ENCODE measurements at regions not wholly inside any gene's neighbourhood (a gene's known extent, or its start where the extent isn't known, plus 50 kb on each side); places are given as distances from the start of the nearest gene placed in this dataset.

DNA sequence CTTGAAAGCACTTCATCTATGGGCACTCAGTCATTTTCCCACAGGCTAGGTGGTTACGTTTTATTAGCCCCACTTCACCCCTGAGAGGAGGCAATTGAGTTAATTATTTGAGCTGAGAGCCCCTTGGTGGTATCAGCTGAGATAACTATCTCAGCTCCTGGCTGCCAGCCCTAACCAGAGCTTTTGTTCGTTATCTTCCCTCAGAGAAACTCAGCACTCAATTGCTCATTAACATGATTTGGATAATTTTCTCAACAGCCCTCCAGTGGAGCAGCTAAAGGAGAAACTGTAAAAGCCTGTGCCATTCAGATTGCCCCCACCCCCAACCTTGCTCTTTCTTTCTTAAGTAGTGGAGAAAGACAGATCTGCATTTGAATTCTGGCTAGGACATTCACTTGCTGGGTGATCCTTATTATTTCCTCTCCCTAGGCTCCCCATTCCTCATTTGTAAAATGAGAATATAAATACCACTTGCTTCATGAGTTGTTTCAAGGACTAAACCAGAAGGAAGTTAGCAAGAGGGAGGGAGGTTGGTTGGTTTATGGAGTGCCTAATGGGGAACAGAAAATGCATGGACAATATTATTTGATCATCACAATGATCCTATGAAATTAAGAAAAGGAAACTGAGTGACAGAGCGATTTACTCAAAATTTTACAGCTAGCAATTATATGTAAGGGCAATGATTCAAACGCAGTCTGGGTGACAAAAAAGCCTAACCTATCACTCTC lies 218.7 kb upstream of the FGGY start:
- TF ChIP-seq, protein P1, sequence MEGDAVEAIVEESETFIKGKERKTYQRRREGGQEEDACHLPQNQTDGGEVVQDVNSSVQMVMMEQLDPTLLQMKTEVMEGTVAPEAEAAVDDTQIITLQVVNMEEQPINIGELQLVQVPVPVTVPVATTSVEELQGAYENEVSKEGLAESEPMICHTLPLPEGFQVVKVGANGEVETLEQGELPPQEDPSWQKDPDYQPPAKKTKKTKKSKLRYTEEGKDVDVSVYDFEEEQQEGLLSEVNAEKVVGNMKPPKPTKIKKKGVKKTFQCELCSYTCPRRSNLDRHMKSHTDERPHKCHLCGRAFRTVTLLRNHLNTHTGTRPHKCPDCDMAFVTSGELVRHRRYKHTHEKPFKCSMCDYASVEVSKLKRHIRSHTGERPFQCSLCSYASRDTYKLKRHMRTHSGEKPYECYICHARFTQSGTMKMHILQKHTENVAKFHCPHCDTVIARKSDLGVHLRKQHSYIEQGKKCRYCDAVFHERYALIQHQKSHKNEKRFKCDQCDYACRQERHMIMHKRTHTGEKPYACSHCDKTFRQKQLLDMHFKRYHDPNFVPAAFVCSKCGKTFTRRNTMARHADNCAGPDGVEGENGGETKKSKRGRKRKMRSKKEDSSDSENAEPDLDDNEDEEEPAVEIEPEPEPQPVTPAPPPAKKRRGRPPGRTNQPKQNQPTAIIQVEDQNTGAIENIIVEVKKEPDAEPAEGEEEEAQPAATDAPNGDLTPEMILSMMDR (IDR thresholded peaks at IDR 0.05; ENCODE audit: unreplicated experiment): no peak
- Mint-ChIP-seq H3K36me3 (ENCODE audit: insufficient read depth, unreplicated experiment) (no peaks in the 10 kb centered on the region), H3K27me3 (ENCODE audit: insufficient read depth, unreplicated experiment) (no peaks in the 10 kb centered on the region), H3K4me1 (ENCODE audit: insufficient read depth, unreplicated experiment) (peaks cover 11% of the 10 kb centered on the region), H3K9me3 (ENCODE audit: unreplicated experiment) (no peaks in the 10 kb centered on the region), H3K27ac (ENCODE audit: low read depth, unreplicated experiment) (no peak overlapping the region), H3K4me3 (ENCODE audit: unreplicated experiment) (no peak overlapping the region)
- BruUV-seq (replicated peaks): no TSS peak
- ChIA-PET POLR2A (interaction anchor here (0.6 to 0.7 kb wide), 3 partner anchors 19 to 29 kb away, joined by 3 read pairs; no protein-coding TSS in a partner anchor), CTCF (interaction anchor here (0.5 to 2.0 kb wide), 5 partner anchors 13 to 621 kb away, joined by 3 to 7 read pairs (median 3); no protein-coding TSS in a partner anchor)
- intact Hi-C loops (cut with micrococcal nuclease): loop anchor here (10.0 kb wide), 2 partner anchors 143 to 217 kb away; partner anchors contain the start of gene FGGY
- no peak for DNase-seq (ENCODE audit: unreplicated experiment)

DNA sequence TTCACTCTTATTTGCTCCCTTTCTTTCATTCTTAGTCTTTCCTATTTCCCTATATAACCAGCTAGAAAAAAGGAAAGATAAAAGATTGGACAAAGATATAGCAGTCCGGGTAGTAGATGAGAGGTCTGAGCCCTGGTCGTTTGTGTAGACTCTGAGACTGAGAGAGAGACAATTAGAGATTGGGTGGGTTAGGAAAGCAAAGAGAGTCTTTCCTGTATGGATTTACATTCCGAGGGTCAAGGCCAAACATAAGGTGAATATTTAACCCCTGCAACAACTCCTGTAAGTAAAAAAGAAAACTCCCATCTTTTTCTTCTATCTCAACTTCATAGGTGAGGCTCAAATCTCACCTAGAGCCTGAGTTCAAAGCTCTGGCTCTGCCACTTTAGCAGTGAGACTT lies 218.0 kb upstream of the FGGY start:
- no peak for DNase-seq (ENCODE audit: unreplicated experiment)
- TF ChIP-seq, protein P1 (IDR thresholded peaks at IDR 0.05; ENCODE audit: unreplicated experiment): no peak
- Mint-ChIP-seq H3K4me1 (ENCODE audit: insufficient read depth, unreplicated experiment) (peaks cover 11% of the 10 kb centered on the region), H3K4me3 (ENCODE audit: unreplicated experiment) (no peak overlapping the region), H3K27ac (ENCODE audit: low read depth, unreplicated experiment) (no peak overlapping the region), H3K27me3 (ENCODE audit: insufficient read depth, unreplicated experiment) (no peaks in the 10 kb centered on the region), H3K9me3 (ENCODE audit: unreplicated experiment) (no peaks in the 10 kb centered on the region), H3K36me3 (ENCODE audit: insufficient read depth, unreplicated experiment) (no peaks in the 10 kb centered on the region)
- BruUV-seq (replicated peaks): no TSS peak
- ChIA-PET CTCF (interaction anchor here (0.5 to 2.0 kb wide), 3 partner anchors 12 to 620 kb away, joined by 3 to 7 read pairs (median 3); no protein-coding TSS in a partner anchor), POLR2A (interaction anchor here (0.6 kb wide), 1 partner anchor 18 kb away, joined by 3 read pairs; no protein-coding TSS in a partner anchor)
- intact Hi-C loops (cut with micrococcal nuclease): loop anchor here (10.0 kb wide), 2 partner anchors 144 to 216 kb away; partner anchors contain the start of gene FGGY

DNA sequence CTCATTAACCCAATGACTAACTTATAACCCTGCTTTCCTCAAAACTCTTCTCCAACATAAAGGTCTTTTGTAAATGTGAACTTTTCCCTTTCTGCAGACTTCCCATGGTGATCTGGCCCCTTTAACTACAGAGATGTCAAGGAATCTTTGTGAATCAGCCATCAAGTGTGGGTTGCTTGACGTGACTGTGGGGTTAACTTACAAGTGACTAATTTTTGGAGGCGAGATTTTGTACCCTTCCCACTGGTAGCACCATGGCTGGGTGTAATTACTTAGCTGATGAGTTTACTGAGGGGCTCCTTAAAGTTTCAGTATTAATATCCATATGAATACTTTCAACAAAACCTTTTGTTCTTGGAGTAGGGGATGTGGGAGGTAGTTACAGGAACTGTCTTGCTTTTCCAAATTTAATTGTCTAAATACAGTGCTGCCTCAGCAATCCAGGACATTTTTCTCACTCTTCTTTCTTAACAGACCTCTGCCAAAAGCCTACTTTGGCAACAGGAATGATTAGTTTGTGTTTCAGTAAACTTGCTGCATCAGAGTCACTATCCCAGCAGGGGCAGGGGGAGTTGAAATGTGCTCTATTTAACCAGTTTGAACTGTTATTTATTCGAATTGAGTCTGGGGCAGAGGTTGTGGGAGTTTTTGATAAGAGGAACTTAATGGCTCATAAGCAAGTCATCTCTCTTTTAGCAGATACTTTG lies 217.3 kb upstream of the FGGY start:
- no peak overlapping the region for H3K4me3 Mint-ChIP-seq (ENCODE audit: unreplicated experiment)
- H3K4me1 Mint-ChIP-seq (ENCODE audit: insufficient read depth, unreplicated experiment): peaks cover 11% of the 10 kb centered on the region
- intact Hi-C loops (cut with micrococcal nuclease): loop anchor here (10.0 kb wide), 2 partner anchors 145 to 215 kb away; partner anchors contain the start of gene FGGY
- no peaks in the 10 kb centered on the region for H3K9me3 Mint-ChIP-seq (ENCODE audit: unreplicated experiment)
- H3K27ac Mint-ChIP-seq (ENCODE audit: low read depth, unreplicated experiment): no peak overlapping the region
- ChIA-PET POLR2A (interaction anchor here (0.6 kb wide), 1 partner anchor 229 kb away, joined by 3 read pairs; no protein-coding TSS in a partner anchor), CTCF (interaction anchor here (2.0 kb wide), 1 partner anchor 11 kb away, joined by 7 read pairs; no protein-coding TSS in a partner anchor)
- TF ChIP-seq, protein P1 (IDR thresholded peaks at IDR 0.05; ENCODE audit: unreplicated experiment): no peak
- no peaks in the 10 kb centered on the region for H3K27me3 Mint-ChIP-seq (ENCODE audit: insufficient read depth, unreplicated experiment)
- DNase-seq (ENCODE audit: unreplicated experiment): no peak
- no peaks in the 10 kb centered on the region for H3K36me3 Mint-ChIP-seq (ENCODE audit: insufficient read depth, unreplicated experiment)
- BruUV-seq (replicated peaks): no TSS peak

DNA sequence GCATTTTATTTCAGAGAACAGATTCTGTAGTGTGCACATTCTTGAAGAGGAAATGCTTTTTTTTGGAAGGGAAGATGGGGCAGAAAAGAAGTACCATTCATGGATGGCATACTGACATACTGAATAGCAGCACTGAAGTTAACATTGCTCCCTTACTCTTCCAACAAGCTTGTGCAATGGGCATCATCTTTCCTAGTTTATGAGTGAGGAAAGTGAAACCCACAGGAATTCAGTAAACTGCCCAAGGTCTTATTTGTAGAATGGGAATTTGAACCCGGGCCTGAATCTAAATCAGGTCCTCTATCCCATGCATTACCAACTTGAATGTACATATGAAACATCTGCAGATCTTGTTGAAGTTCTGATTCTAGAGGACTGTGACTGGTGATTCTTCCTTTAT lies 215.7 kb upstream of the FGGY start:
- Mint-ChIP-seq H3K27ac (ENCODE audit: low read depth, unreplicated experiment) (no peak overlapping the region), H3K9me3 (ENCODE audit: unreplicated experiment) (no peaks in the 10 kb centered on the region), H3K36me3 (ENCODE audit: insufficient read depth, unreplicated experiment) (no peaks in the 10 kb centered on the region), H3K27me3 (ENCODE audit: insufficient read depth, unreplicated experiment) (no peaks in the 10 kb centered on the region), H3K4me1 (ENCODE audit: insufficient read depth, unreplicated experiment) (peaks cover 11% of the 10 kb centered on the region), H3K4me3 (ENCODE audit: unreplicated experiment) (no peak overlapping the region)
- DNase-seq (ENCODE audit: unreplicated experiment): no peak
- ChIA-PET CTCF (interaction anchor here (0.7 to 1.2 kb wide), 2 partner anchors 14 to 344 kb away, joined by 3 to 4 read pairs; no protein-coding TSS in a partner anchor), POLR2A (interaction anchor here (1.2 kb wide), 1 partner anchor 297 kb away, joined by 3 read pairs; the partner anchor contains the start of gene JUN)
- no TSS peak for BruUV-seq (replicated peaks)
- TF ChIP-seq, protein P1 (IDR thresholded peaks at IDR 0.05; ENCODE audit: unreplicated experiment): no peak
- intact Hi-C loops (cut with micrococcal nuclease): no loop called here
